AG08396 (cell line): ENCODE measurements at regions not wholly inside any gene's neighbourhood (a gene's known extent, or its start where the extent isn't known, plus 50 kb on each side); places are given as distances from the start of the nearest gene placed in this dataset.

ENCODE experiments used
- DNase-seq: peaks from one replicate; pipeline ENCODE4 v3.0.0; 2012; ENCODE audit warnings: low spot score, mixed read lengths

GRCh38 chr5:165665735-165666400 lies 2160.4 kb downstream of the MAT2B start:
- no peak for DNase-seq

GRCh38 chr5:165673499-165673898 lies 2168.1 kb downstream of the MAT2B start:
- DNase-seq = no peak

- no peak for DNase-seq
Measured at GRCh38 chr5:165695796-165696195, 2190.4 kb downstream of the MAT2B start.

GRCh38 chr5:165705960-165706359 lies 2200.5 kb downstream of the MAT2B start:
- DNase-seq = no peak

- DNase-seq = no peak
Measured at GRCh38 chr5:165712011-165712410, 2206.6 kb downstream of the MAT2B start.

GRCh38 chr5:165714598-165714997 lies 2209.2 kb downstream of the MAT2B start:
- DNase-seq = no peak

- DNase-seq = no peak
Measured at GRCh38 chr5:165720901-165721300, 2215.5 kb downstream of the MAT2B start.

- DNase-seq = no peak
Measured at GRCh38 chr5:165722401-165722800, 2217.0 kb downstream of the MAT2B start.

- DNase-seq = no peak
Measured at GRCh38 chr5:165723931-165724330, 2218.5 kb downstream of the MAT2B start.

- no peak for DNase-seq
Measured at GRCh38 chr5:165728425-165728824, 2223.0 kb downstream of the MAT2B start.

GRCh38 chr5:165735388-165735787 lies 2230.0 kb downstream of the MAT2B start:
- no peak for DNase-seq

- DNase-seq = no peak
Measured at GRCh38 chr5:165739079-165739741, 2233.8 kb downstream of the MAT2B start.

- no peak for DNase-seq
Measured at GRCh38 chr5:165757791-165758190, 2252.4 kb downstream of the MAT2B start.

GRCh38 chr5:165775111-165775510 lies 2269.7 kb downstream of the MAT2B start:
- DNase-seq = no peak

GRCh38 chr5:165779505-165779904 lies 2274.1 kb downstream of the MAT2B start:
- DNase-seq = no peak

- no peak for DNase-seq
Measured at GRCh38 chr5:165780901-165781300, 2275.5 kb downstream of the MAT2B start.

- no peak for DNase-seq
Measured at GRCh38 chr5:165781738-165782137, 2276.3 kb downstream of the MAT2B start.

GRCh38 chr5:165783024-165783423 lies 2277.6 kb downstream of the MAT2B start:
- no peak for DNase-seq

GRCh38 chr5:165786073-165786472 lies 2280.7 kb downstream of the MAT2B start:
- DNase-seq = no peak

GRCh38 chr5:165795073-165795472 lies 2289.7 kb downstream of the MAT2B start:
- DNase-seq = no peak

GRCh38 chr5:165805756-165806155 lies 2300.3 kb downstream of the MAT2B start:
- no peak for DNase-seq

- no peak for DNase-seq
Measured at GRCh38 chr5:165808335-165808734, 2302.9 kb downstream of the MAT2B start.

- DNase-seq = no peak
Measured at GRCh38 chr5:165809914-165810313, 2304.5 kb downstream of the MAT2B start.

GRCh38 chr5:165829504-165829903 lies 2324.1 kb downstream of the MAT2B start:
- no peak for DNase-seq
